ENCODE measurements at regions not wholly inside any gene's neighbourhood (a gene's known extent, or its start where the extent isn't known, plus 50 kb on each side); places are given as distances from the start of the nearest gene placed in this dataset.

DNA sequence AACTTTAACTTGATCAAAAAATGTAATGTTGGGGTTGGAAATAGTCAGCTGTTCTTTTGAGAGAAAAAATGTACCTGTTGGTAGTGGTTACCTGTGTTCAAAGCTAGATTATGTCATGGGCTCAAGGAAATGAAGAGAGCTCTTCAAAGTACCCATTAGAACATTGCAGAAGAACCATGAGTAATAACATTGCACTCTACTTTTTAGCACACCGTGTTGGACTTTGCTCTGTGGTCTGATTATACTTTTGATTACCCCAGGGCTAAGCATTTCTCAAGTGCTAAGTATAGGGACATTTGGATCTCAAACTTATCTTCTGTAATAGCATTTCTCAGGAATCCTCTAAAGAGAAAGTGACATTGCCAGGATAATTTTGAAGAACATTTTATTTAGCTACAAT is 1122.8 kb upstream of the CELF4 start:
- Histone ChIP-seq H3K27ac (ENCODE audit: low read depth in 1 of 2, low read length in 1 of 2) (no peak overlapping the region), H3K36me3 (ENCODE audit: control insufficient read depth in 2 of 2, insufficient read depth in 2 of 2, low read length in 1 of 2) (no peaks in the 10 kb centered on the region), H3K27me3 (ENCODE audit: control insufficient read depth in 2 of 2, insufficient read depth in 1 of 2, low read length in 1 of 2) (no peaks in the 10 kb centered on the region), H3K4me1 (ENCODE audit: control insufficient read depth in 2 of 2, insufficient read depth in 2 of 2, low read length in 2 of 2) (no peaks in the 10 kb centered on the region), H3K9me3 (ENCODE audit: control insufficient read depth in 2 of 2, insufficient read depth in 1 of 2, low read length in 1 of 2) (no peaks in the 10 kb centered on the region), H3K4me3 (ENCODE audit: low read length in 2 of 2) (no peak overlapping the region)
- DNase-seq (ENCODE audit: low read depth in 6 of 9, low spot score in 9 of 9), result no peak
- WGBS, result 88% methylated on average over 1 of the region's 1 CpG

DNA sequence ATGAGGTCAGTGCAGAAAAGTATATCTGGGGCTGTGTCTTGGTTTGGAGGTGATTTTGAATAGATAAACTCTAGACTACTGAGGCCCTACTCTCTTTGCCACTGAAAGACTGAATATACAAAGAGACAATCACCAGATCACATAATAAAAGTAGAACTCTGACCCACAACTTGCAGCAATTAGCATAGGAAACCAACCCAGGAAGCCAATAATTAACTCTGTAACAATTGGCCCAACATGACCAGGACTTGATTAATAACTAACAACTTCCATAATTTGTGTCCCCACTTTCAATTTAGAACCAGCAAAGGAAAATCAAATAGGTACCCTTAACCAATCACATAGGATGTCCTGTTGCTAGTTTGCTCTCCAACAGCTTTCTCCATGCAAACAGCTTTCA is 1104.9 kb upstream of the CELF4 start:
- Histone ChIP-seq H3K4me3 (ENCODE audit: low read length in 2 of 2) (no peak overlapping the region), H3K9me3 (ENCODE audit: control insufficient read depth in 2 of 2, insufficient read depth in 1 of 2, low read length in 1 of 2) (peaks cover 0 to 5% of the 10 kb centered on the region in 2 donors), H3K36me3 (ENCODE audit: control insufficient read depth in 2 of 2, insufficient read depth in 2 of 2, low read length in 1 of 2) (no peaks in the 10 kb centered on the region), H3K4me1 (ENCODE audit: control insufficient read depth in 2 of 2, insufficient read depth in 2 of 2, low read length in 2 of 2) (no peaks in the 10 kb centered on the region), H3K27me3 (ENCODE audit: control insufficient read depth in 2 of 2, insufficient read depth in 1 of 2, low read length in 1 of 2) (no peaks in the 10 kb centered on the region), H3K27ac (ENCODE audit: low read depth in 1 of 2, low read length in 1 of 2) (no peak overlapping the region)
- no peak for DNase-seq (ENCODE audit: low read depth in 6 of 9, low spot score in 9 of 9)

DNA sequence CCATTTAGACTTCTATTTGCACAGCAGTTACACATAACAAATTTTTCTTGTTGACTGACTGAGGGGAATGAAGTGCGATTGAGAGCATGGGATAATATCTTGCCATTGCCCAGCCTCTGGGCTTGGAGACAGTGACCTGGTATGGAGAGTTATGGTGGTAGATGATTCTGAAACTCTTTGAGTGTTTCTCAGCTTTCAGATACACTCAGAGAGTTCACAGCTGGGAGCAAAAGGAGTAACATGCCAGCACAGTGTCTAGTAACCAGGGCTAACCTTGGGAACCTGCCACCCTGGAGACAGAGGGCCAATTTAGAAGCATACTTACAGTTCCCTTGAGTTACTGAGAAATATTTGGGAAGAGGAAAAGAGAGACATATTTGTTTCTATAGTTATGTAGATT is 1099.3 kb upstream of the CELF4 start:
- Histone ChIP-seq H3K27me3 (ENCODE audit: control insufficient read depth in 2 of 2, insufficient read depth in 1 of 2, low read length in 1 of 2) (no peaks in the 10 kb centered on the region), H3K36me3 (ENCODE audit: control insufficient read depth in 2 of 2, insufficient read depth in 2 of 2, low read length in 1 of 2) (no peaks in the 10 kb centered on the region), H3K4me1 (ENCODE audit: control insufficient read depth in 2 of 2, insufficient read depth in 2 of 2, low read length in 2 of 2) (no peaks in the 10 kb centered on the region), H3K27ac (ENCODE audit: low read depth in 1 of 2, low read length in 1 of 2) (no peak overlapping the region), H3K9me3 (ENCODE audit: control insufficient read depth in 2 of 2, insufficient read depth in 1 of 2, low read length in 1 of 2) (peaks cover 0 to 5% of the 10 kb centered on the region in 2 donors), H3K4me3 (ENCODE audit: low read length in 2 of 2) (no peak overlapping the region)
- WGBS, result 100% methylated on average over 1 of the region's 1 CpG
- no peak for DNase-seq (ENCODE audit: low read depth in 6 of 9, low spot score in 9 of 9)

DNA sequence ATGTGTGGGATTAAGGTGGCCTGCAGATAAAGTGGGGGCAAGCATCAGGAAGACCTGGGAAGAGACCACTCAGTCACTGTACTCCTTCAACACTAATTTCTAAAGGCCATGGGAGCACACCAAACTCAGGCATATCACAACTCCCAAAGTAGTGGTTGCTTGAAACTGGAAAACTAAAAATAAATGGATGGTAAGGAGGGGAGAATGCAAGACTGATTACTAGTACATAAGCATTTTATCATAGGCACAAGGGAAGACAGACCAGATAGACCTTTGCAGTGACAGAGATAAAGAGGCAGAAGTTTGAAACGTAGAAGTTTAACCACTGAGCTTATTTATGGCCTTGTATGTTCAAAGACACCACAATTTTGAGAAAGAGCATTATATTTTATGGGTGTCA is 1098.1 kb upstream of the CELF4 start:
- Histone ChIP-seq H3K9me3 (ENCODE audit: control insufficient read depth in 2 of 2, insufficient read depth in 1 of 2, low read length in 1 of 2) (peaks cover 0 to 5% of the 10 kb centered on the region in 2 donors), H3K4me1 (ENCODE audit: control insufficient read depth in 2 of 2, insufficient read depth in 2 of 2, low read length in 2 of 2) (no peaks in the 10 kb centered on the region), H3K27ac (ENCODE audit: low read depth in 1 of 2, low read length in 1 of 2) (no peak overlapping the region), H3K4me3 (ENCODE audit: low read length in 2 of 2) (no peak overlapping the region), H3K27me3 (ENCODE audit: control insufficient read depth in 2 of 2, insufficient read depth in 1 of 2, low read length in 1 of 2) (no peaks in the 10 kb centered on the region), H3K36me3 (ENCODE audit: control insufficient read depth in 2 of 2, insufficient read depth in 2 of 2, low read length in 1 of 2) (no peaks in the 10 kb centered on the region)
- DNase-seq (ENCODE audit: low read depth in 6 of 9, low spot score in 9 of 9), result no peak
- 63% methylated on average over 1 of the region's 1 CpG for WGBS

DNA sequence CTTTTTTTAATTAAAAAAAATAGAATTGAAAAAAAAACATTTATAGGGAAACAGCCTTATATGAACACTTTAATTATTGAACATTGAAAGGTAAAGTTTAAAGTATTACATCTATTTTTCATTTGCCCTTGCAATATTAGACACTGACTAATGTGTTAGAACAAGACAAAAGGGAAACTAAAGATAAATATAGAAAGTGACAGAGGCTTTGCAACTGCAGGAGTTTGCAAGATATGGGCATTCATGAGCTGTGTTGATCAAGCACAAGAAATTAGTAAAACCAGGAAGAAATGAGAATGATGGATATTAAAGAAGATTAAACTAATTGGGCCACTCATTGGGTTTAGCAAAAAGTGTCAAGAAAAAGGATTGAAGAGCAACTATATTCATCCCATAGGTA is 1097.7 kb upstream of the CELF4 start:
- H3K27ac ChIP-seq (ENCODE audit: low read depth in 1 of 2, low read length in 1 of 2), result no peak overlapping the region
- H3K36me3 ChIP-seq (ENCODE audit: control insufficient read depth in 2 of 2, insufficient read depth in 2 of 2, low read length in 1 of 2), result no peaks in the 10 kb centered on the region
- no peaks in the 10 kb centered on the region for H3K4me1 ChIP-seq (ENCODE audit: control insufficient read depth in 2 of 2, insufficient read depth in 2 of 2, low read length in 2 of 2)
- H3K9me3 ChIP-seq (ENCODE audit: control insufficient read depth in 2 of 2, insufficient read depth in 1 of 2, low read length in 1 of 2), result peaks cover 0 to 2% of the 10 kb centered on the region in 2 donors
- H3K27me3 ChIP-seq (ENCODE audit: control insufficient read depth in 2 of 2, insufficient read depth in 1 of 2, low read length in 1 of 2), result no peaks in the 10 kb centered on the region
- DNase-seq (ENCODE audit: low read depth in 6 of 9, low spot score in 9 of 9), result no peak
- no peak overlapping the region for H3K4me3 ChIP-seq (ENCODE audit: low read length in 2 of 2)

DNA sequence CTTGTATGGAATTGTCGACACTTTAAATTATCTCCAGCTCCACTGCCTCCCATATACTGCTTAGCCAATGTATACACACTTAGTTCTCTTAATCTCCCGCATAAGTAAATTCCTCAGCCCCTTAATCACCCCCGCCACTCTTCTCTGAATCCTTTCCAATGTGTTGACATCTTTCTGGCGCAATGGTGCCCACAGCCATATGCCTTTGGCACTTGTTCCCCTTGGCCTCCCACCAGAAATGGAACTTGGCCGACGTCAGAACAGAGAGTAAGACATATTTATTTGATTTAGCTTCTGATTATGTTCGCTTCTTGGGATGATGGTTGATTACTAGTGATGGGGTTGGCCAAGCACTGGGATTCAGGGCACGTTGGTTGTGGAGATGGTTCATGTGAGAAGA is 1089.3 kb upstream of the CELF4 start:
- 96% methylated on average over 8 of the region's 8 CpGs for WGBS
- H3K4me1 ChIP-seq (ENCODE audit: control insufficient read depth in 2 of 2, insufficient read depth in 2 of 2, low read length in 2 of 2), result no peaks in the 10 kb centered on the region
- H3K4me3 ChIP-seq (ENCODE audit: low read length in 2 of 2), result no peak overlapping the region
- DNase-seq (ENCODE audit: low read depth in 6 of 9, low spot score in 9 of 9), result no peak
- no peak overlapping the region for H3K27ac ChIP-seq (ENCODE audit: low read depth in 1 of 2, low read length in 1 of 2)
- H3K36me3 ChIP-seq (ENCODE audit: control insufficient read depth in 2 of 2, insufficient read depth in 2 of 2, low read length in 1 of 2), result no peaks in the 10 kb centered on the region
- H3K27me3 ChIP-seq (ENCODE audit: control insufficient read depth in 2 of 2, insufficient read depth in 1 of 2, low read length in 1 of 2), result no peaks in the 10 kb centered on the region
- no peaks in the 10 kb centered on the region for H3K9me3 ChIP-seq (ENCODE audit: control insufficient read depth in 2 of 2, insufficient read depth in 1 of 2, low read length in 1 of 2)

DNA sequence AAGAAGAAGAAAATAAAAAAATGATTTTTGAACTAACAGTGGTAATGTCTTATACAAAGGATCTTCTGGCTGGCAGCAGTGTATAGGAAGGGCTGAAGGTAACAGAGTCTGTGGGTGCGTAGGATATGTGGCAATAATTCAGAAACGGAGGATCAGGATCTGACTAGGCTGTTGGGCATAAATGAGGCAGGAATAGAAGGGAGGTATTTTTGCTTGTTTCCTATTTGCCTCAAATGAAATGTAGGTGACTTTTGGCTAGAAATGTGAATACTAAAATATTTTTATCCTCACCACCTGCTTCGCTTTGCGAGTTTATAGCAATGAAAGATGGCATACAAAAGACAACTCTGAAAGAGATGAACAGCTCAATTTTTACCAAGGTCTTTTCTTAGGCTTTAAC is 1086.1 kb upstream of the CELF4 start:
- Histone ChIP-seq H3K9me3 (ENCODE audit: control insufficient read depth in 2 of 2, insufficient read depth in 1 of 2, low read length in 1 of 2) (no peaks in the 10 kb centered on the region), H3K27me3 (ENCODE audit: control insufficient read depth in 2 of 2, insufficient read depth in 1 of 2, low read length in 1 of 2) (no peaks in the 10 kb centered on the region), H3K4me3 (ENCODE audit: low read length in 2 of 2) (no peak overlapping the region), H3K36me3 (ENCODE audit: control insufficient read depth in 2 of 2, insufficient read depth in 2 of 2, low read length in 1 of 2) (no peaks in the 10 kb centered on the region), H3K27ac (ENCODE audit: low read depth in 1 of 2, low read length in 1 of 2) (no peak overlapping the region), H3K4me1 (ENCODE audit: control insufficient read depth in 2 of 2, insufficient read depth in 2 of 2, low read length in 2 of 2) (no peaks in the 10 kb centered on the region)
- 97% methylated on average over 4 of the region's 4 CpGs for WGBS
- no peak for DNase-seq (ENCODE audit: low read depth in 6 of 9, low spot score in 9 of 9)

DNA sequence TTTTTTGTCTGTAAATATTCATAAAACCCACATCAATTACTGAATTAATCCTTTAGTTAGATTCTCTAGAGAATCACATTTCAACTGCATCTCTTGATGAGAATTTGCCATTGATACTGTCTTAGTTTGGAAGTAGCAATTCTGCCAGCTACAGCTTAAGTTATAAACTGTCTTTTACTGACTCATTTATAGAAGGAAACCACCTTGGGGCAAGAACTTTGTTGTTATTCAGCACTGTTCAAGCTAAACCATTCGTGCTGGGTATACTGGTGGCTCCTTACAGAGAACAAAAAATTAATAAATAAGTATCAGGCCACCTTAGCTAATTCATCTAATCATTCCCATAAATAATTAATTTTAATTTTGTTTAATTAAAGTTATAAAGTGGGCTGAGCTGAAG is 1082.6 kb upstream of the CELF4 start:
- Histone ChIP-seq H3K36me3 (ENCODE audit: control insufficient read depth in 2 of 2, insufficient read depth in 2 of 2, low read length in 1 of 2) (no peaks in the 10 kb centered on the region), H3K27me3 (ENCODE audit: control insufficient read depth in 2 of 2, insufficient read depth in 1 of 2, low read length in 1 of 2) (no peaks in the 10 kb centered on the region), H3K9me3 (ENCODE audit: control insufficient read depth in 2 of 2, insufficient read depth in 1 of 2, low read length in 1 of 2) (no peaks in the 10 kb centered on the region), H3K4me1 (ENCODE audit: control insufficient read depth in 2 of 2, insufficient read depth in 2 of 2, low read length in 2 of 2) (no peaks in the 10 kb centered on the region), H3K27ac (ENCODE audit: low read depth in 1 of 2, low read length in 1 of 2) (no peak overlapping the region), H3K4me3 (ENCODE audit: low read length in 2 of 2) (no peak overlapping the region)
- WGBS, result 65% methylated on average over 1 of the region's 1 CpG
- DNase-seq (ENCODE audit: low read depth in 6 of 9, low spot score in 9 of 9), result no peak

DNA sequence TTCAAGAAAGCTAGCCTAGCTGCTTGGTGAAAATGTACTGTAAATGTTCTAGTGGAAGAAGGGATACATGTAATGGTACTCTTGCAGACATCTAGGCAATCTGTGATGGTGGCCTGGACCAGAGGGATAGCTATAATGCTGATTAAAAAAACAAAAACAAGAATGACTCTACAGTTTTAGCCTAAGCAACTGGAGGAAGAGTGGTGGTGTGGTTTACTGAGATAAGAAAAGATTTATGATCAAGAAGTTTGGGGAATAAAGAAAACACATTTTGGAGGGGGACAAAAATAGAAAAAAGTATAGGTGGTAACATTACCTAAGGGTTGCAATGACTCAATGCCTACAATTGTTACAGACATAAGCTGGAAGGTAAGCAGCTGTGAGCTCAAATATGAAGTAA is 1080.7 kb upstream of the CELF4 start:
- Histone ChIP-seq H3K27ac (ENCODE audit: low read depth in 1 of 2, low read length in 1 of 2) (no peak overlapping the region), H3K9me3 (ENCODE audit: control insufficient read depth in 2 of 2, insufficient read depth in 1 of 2, low read length in 1 of 2) (no peaks in the 10 kb centered on the region), H3K36me3 (ENCODE audit: control insufficient read depth in 2 of 2, insufficient read depth in 2 of 2, low read length in 1 of 2) (no peaks in the 10 kb centered on the region), H3K4me1 (ENCODE audit: control insufficient read depth in 2 of 2, insufficient read depth in 2 of 2, low read length in 2 of 2) (no peaks in the 10 kb centered on the region), H3K4me3 (ENCODE audit: low read length in 2 of 2) (no peak overlapping the region), H3K27me3 (ENCODE audit: control insufficient read depth in 2 of 2, insufficient read depth in 1 of 2, low read length in 1 of 2) (no peaks in the 10 kb centered on the region)
- DNase-seq (ENCODE audit: low read depth in 6 of 9, low spot score in 9 of 9), result no peak

DNA sequence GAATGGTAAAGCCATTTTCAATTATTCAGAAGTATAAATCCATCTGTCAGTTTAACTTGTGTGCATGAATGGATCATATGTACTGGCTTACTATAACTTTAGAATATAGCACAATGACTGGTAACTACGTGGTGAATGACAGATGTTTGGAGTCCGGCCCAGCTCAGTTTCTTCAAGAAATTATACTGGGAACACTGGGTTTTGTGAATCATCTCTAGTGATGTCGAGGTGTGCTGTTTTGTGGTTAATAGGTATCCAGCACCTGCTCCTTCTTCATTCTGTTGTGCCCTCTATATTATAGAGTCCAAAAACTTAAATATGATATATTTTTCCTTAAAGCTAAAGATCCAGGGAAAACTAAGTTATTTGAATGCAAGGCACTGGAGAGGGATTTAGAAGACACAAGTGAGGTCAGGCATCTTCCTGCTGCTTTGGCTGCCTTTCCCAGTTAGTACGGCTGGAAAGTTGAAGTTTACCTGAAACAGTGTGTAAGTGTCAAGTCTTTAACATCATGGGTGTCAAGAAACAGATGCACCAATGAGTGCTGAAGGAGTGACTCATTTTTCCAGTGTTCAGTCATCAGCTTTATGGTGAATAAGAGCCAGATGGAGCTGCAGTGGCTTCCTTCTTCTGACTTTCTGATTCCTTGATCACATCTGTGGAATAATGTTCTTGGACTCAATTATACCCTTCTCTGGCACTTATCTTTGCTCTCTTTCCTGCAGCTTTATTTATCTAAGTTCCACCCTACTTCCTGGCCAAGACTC is 1079.5 kb upstream of the CELF4 start:
- Histone ChIP-seq H3K27me3 (ENCODE audit: control insufficient read depth in 2 of 2, insufficient read depth in 1 of 2, low read length in 1 of 2) (no peaks in the 10 kb centered on the region), H3K27ac (ENCODE audit: low read depth in 1 of 2, low read length in 1 of 2) (no peak overlapping the region), H3K9me3 (ENCODE audit: control insufficient read depth in 2 of 2, insufficient read depth in 1 of 2, low read length in 1 of 2) (no peaks in the 10 kb centered on the region), H3K4me1 (ENCODE audit: control insufficient read depth in 2 of 2, insufficient read depth in 2 of 2, low read length in 2 of 2) (no peaks in the 10 kb centered on the region), H3K36me3 (ENCODE audit: control insufficient read depth in 2 of 2, insufficient read depth in 2 of 2, low read length in 1 of 2) (no peaks in the 10 kb centered on the region), H3K4me3 (ENCODE audit: low read length in 2 of 2) (no peak overlapping the region)
- WGBS, result 95% methylated on average over 4 of the region's 4 CpGs
- no peak for DNase-seq (ENCODE audit: low read depth in 6 of 9, low spot score in 9 of 9)

All from thymus (tissue), 11 donors.